Body of pancreas (tissue), 4 donors: ENCODE measurements at regions not wholly inside any gene's neighbourhood (a gene's known extent, or its start where the extent isn't known, plus 50 kb on each side); places are given as distances from the start of the nearest gene placed in this dataset.
"Not testable (repeated sequence)": the region's sequence is repeated elsewhere in the genome, so short reads cannot be mapped to it uniquely, and the experiment has no call there.

ENCODE experiments used
- CTCF ChIP-seq, 7 experiments: fragments of 450-650 bp in 4 of 7; fragments of 200-600 bp in 3 of 7; sonication (generic) in 3 of 7; IDR thresholded peaks; one replicate each; pipeline ENCODE4 v1.5.1; 2016 to 2019; ENCODE audit warnings: antibody characterized with exemption in 7 of 7
- POLR2A ChIP-seq, 3 donors: fragments of 450-650 bp; IDR thresholded peaks; one replicate each; pipeline ENCODE4 v1.6.1; 2016; ENCODE audit warnings: antibody characterized with exemption in 3 of 3, mild to moderate bottlenecking in 2 of 3

- not testable (repeated sequence) for TF ChIP-seq CTCF, POLR2A (IDR thresholded peaks at IDR 0.05)
Measured at GRCh38 chr2:87540242-87540641, 207.6 kb upstream of the PLGLB2 start.
